Anterior cingulate cortex (tissue), 58 donors: ENCODE measurements at regions not wholly inside any gene's neighbourhood (a gene's known extent, or its start where the extent isn't known, plus 50 kb on each side); places are given as distances from the start of the nearest gene placed in this dataset.

Source experiments
- DNase-seq, 58 donors: peaks; one replicate each; lab custom pipeline; 2025; lab: John Stamatoyannopoulos, UW

DNA sequence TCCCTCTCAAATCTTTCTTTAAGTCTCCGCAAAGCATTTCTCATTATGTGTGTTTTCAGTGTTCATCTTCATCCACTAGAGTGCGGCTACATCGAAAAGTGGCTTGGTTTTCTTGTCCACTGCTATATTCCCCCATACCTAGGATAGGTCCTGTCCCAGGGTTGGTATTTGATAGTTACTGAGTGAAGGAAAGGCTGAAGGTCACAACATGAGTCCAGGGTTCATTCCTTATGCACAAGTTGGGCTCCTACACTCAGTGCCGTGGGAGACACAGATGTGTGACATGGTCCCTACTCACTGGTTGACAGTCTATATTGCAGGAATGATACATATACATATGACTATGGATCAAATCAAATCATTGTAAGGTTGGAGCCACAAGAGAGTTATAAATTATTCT lies 55.4 kb upstream of the RELL1 start:
- DNase-seq: no peak

DNA sequence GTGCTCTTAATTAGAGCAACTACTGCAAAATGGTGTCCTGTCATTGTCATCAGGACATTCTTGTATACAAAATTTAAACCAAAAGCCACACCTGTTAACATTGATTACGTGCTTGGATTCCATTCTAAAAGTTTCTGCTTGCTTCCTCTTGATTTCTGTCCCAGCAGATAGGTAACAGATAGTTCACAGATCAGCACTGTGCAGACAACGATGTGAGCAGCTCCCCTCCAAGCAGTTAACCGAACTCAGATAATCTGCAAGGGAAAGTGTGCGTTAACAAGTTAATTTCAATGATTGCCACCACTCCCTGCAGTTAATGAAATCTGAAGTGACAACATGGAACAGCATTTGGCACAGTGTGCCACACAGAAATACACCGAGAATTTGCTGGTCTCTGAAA lies 54.4 kb upstream of the RELL1 start:
- no peak for DNase-seq

DNA sequence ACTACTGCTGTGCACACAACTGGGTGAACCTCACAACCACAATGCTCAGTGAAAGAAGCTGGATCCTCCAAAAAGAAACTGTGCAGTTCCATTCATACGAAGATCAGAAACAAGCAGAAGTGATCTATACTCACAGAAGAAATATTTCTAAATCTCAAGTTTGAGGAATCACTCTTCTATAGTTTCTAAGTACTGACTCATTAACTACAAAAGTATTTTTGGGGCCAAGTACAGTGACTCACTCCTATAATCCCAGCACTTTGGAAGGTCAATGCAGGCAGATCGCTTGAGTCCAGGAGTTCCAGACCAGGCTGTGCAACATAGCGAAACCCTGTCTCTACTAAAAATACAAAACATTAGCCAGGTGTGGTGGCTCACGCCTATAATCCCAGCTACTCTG lies 51.3 kb upstream of the RELL1 start:
- no peak for DNase-seq
